Sigmoid colon (tissue), 4 donors: ENCODE measurements at regions not wholly inside any gene's neighbourhood (a gene's known extent, or its start where the extent isn't known, plus 50 kb on each side); places are given as distances from the start of the nearest gene placed in this dataset.

Source experiments
- CTCF ChIP-seq, 4 experiments: fragments of 450-650 bp in 3 of 4; fragments of 200-600 bp in 1 of 4; IDR thresholded peaks; one replicate each; pipeline ENCODE4 v1.5.1; 2016 to 2019; ENCODE audit warnings: antibody characterized with exemption in 4 of 4, mild to moderate bottlenecking in 3 of 4, moderate library complexity in 2 of 4
- EP300 ChIP-seq, 4 donors: sonication (generic); formaldehyde crosslinking; IDR thresholded peaks; one replicate each; pipeline ENCODE4 v1.6.1; 2017; ENCODE audit warnings: antibody characterized with exemption in 4 of 4
- POLR2A ChIP-seq, 2 donors: fragments of 450-650 bp; IDR thresholded peaks; one replicate each; pipeline ENCODE4 v1.6.1; 2016; ENCODE audit warnings: antibody characterized with exemption in 2 of 2, mild to moderate bottlenecking in 2 of 2, moderate library complexity in 2 of 2
- POLR2AphosphoS5 ChIP-seq, 4 donors: sonication (generic); formaldehyde crosslinking; IDR thresholded peaks; one replicate each; pipeline ENCODE4 v1.6.1; 2017; ENCODE audit warnings: antibody characterized with exemption in 4 of 4

DNA sequence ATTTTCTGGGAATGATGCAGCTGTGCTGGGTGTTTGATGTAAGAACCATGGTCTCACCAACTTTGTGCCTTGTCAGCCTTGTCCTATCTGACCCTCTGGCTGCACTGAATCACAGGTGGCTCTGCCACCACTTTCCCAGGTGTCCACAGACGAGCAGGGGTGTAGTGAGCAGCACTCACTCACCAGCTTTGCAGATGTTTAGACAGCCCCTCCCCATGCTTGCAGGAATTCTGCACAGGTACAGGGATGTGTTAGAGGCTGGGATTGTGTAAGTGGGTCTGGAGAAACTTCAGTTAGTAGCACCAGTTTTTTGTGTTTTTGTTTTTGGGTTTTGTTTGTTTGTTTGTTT, 88.2 kb upstream of the NAA20 start:
- TF ChIP-seq EP300 (IDR thresholded peaks at IDR 0.05) (no peak), POLR2A (IDR thresholded peaks at IDR 0.05) (no peak), CTCF (IDR thresholded peaks at IDR 0.05) (no peak), POLR2AphosphoS5 (IDR thresholded peaks at IDR 0.05) (no peak)
